ENCODE measurements at regions not wholly inside any gene's neighbourhood (a gene's known extent, or its start where the extent isn't known, plus 50 kb on each side); places are given as distances from the start of the nearest gene placed in this dataset.

DNA sequence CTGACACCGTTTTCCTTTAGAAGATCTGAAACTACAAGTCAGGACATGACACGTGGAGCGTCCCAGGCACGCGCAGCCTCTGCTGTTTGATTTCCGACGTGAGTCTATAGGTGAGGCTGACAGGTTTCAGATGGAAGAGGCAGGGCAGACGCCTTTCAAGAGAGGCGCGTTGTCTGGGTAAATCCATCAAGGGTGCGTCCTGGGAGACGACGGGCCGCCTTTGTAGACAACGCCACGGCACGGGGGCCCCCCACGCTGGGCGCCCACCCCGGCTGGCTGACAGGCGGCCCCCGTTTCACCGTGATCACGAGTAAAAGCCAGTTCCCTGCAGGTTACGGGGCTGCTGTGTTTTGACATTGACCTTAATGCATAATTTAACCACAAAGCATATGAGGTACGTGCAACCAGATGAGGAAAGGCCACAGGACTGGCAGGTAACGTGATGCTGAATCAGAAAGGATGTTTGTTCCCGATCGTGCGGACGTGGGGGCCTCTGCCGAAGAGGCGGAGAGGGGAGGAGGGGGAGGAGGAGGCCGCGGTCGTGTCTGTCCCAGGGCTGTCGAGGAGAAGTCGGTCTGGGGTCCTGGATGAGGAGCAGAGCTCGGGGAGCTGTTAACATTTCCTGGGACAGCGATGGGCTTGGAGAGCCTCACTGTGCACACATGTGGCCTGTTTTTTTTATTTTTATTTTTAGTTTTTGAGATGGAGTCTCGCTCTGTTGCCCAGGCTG, 51.1 kb upstream of the PPP2R3B start:
- H3K36me3 ChIP-seq (ENCODE audit: control insufficient read depth in 2 of 2, extremely low read depth in 1 of 2, insufficient read depth in 1 of 2, low read length in 1 of 2): no peaks in the 10 kb centered on the region
- H3K4me3 ChIP-seq (ENCODE audit: control insufficient read depth in 1 of 2, extremely low read depth in 1 of 2, low read length in 1 of 2): no peak overlapping the region
- H3K4me3 Mint-ChIP-seq: peak overlapping the region in 1 of 3 donors; percentile 57
- no peaks in the 10 kb centered on the region for H3K9me3 ChIP-seq
- no peak overlapping the region for H3K27ac Mint-ChIP-seq
- H3K27me3 ChIP-seq (replicated peaks in 1 of 2; ENCODE audit: control insufficient read depth in 2 of 2, extremely low read depth in 1 of 2, insufficient read depth in 2 of 2, low read length in 1 of 2): peaks cover 0 to 8% of the 10 kb centered on the region in 2 experiments
- 67% methylated on average over 38 of the region's 41 CpGs for WGBS (ENCODE audit: insufficient coverage)
- CTCF ChIA-PET: no interaction called here
- DNase-seq (no peak), ATAC-seq (replicated peaks in 1 of 4) (peak in 2 of 4 experiments; percentile 23 to 38)
- no peaks in the 10 kb centered on the region for H3K36me3 Mint-ChIP-seq
- POLR2A ChIA-PET: no interaction called here
- no peaks in the 10 kb centered on the region for H3K27me3 Mint-ChIP-seq
- no peaks in the 10 kb centered on the region for H3K4me1 ChIP-seq (ENCODE audit: control insufficient read depth in 1 of 2, extremely low read depth in 1 of 2, insufficient read depth in 2 of 2, low read length in 2 of 2)
- H3K27ac ChIP-seq (ENCODE audit: low read length): no peak overlapping the region
- H3K4me1 Mint-ChIP-seq: peaks cover 0 to 15% (median 9%) of the 10 kb centered on the region in 3 donors
- peaks cover 0 to 19% (median 3%) of the 10 kb centered on the region in 3 donors for H3K9me3 Mint-ChIP-seq

DNA sequence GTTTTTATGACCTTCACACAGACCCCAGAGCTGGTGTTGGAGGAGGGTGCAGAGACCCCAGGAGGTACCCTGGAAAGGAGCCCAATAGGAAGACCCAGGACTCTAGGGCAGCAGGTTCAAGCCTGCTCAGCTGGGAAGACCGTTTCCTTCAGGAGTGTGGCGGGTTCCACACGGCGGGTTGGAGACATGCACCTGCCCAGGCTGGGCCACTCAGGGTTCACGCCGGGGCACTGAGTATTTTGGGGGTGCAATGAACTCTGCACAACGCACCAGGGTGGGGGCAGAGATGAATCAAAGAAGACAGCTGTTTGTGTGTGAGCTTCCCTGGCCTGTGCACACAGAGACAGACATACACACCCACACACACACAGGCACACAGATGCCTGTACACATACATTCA, 52.5 kb upstream of the PPP2R3B start:
- H3K27ac ChIP-seq (ENCODE audit: low read length): no peak overlapping the region

DNA sequence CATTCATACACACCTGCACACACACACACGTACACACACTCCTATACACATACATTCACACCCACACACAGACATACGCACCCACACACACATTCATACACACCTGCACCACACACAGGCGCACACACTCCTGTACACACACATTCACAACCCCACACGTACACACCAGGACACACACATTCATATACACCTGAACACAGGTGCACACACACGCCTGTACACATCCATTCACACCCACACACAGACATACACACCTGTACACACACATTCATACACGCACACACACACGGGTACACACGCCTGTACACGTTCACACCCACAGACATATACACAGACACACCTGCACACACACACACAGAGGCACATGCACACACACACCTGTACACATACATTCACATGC, 53.0 kb upstream of the PPP2R3B start:
- Mint-ChIP-seq H3K27ac (no peak overlapping the region), H3K4me1 (peaks cover 0 to 15% (median 9%) of the 10 kb centered on the region in 3 donors), H3K9me3 (peaks cover 0 to 19% (median 3%) of the 10 kb centered on the region in 3 donors), H3K27me3 (no peaks in the 10 kb centered on the region), H3K4me3 (no peak overlapping the region), H3K36me3 (no peaks in the 10 kb centered on the region)
- no peaks in the 10 kb centered on the region for H3K4me1 ChIP-seq (ENCODE audit: control insufficient read depth in 1 of 2, extremely low read depth in 1 of 2, insufficient read depth in 2 of 2, low read length in 2 of 2)
- ChIA-PET POLR2A (no interaction called here), CTCF (no interaction called here)
- no peak overlapping the region for H3K27ac ChIP-seq (ENCODE audit: low read length)
- 95% methylated on average over 8 of the region's 9 CpGs for WGBS (ENCODE audit: insufficient coverage)
- H3K4me3 ChIP-seq (ENCODE audit: control insufficient read depth in 1 of 2, extremely low read depth in 1 of 2, low read length in 1 of 2): no peak overlapping the region
- no peaks in the 10 kb centered on the region for H3K36me3 ChIP-seq (ENCODE audit: control insufficient read depth in 2 of 2, extremely low read depth in 1 of 2, insufficient read depth in 1 of 2, low read length in 1 of 2)
- H3K27me3 ChIP-seq (replicated peaks in 1 of 2; ENCODE audit: control insufficient read depth in 2 of 2, extremely low read depth in 1 of 2, insufficient read depth in 2 of 2, low read length in 1 of 2): peaks cover 0 to 2% of the 10 kb centered on the region in 2 experiments
- ATAC-seq (replicated peaks in 1 of 4) (no peak), DNase-seq (no peak)
- H3K9me3 ChIP-seq: no peaks in the 10 kb centered on the region

More for the DNA sequence above, 52.5 kb upstream of the PPP2R3B start:
- no peaks in the 10 kb centered on the region for H3K9me3 ChIP-seq
- Mint-ChIP-seq H3K27ac (no peak overlapping the region), H3K27me3 (no peaks in the 10 kb centered on the region), H3K4me1 (peaks cover 0 to 15% (median 9%) of the 10 kb centered on the region in 3 donors), H3K36me3 (no peaks in the 10 kb centered on the region), H3K4me3 (no peak overlapping the region), H3K9me3 (peaks cover 0 to 19% (median 3%) of the 10 kb centered on the region in 3 donors)
- H3K4me3 ChIP-seq (ENCODE audit: control insufficient read depth in 1 of 2, extremely low read depth in 1 of 2, low read length in 1 of 2): no peak overlapping the region
- ATAC-seq (replicated peaks in 1 of 4) (no peak), DNase-seq (no peak)
- no peaks in the 10 kb centered on the region for H3K36me3 ChIP-seq (ENCODE audit: control insufficient read depth in 2 of 2, extremely low read depth in 1 of 2, insufficient read depth in 1 of 2, low read length in 1 of 2)
- peaks cover 0 to 2% of the 10 kb centered on the region in 2 experiments for H3K27me3 ChIP-seq (replicated peaks in 1 of 2; ENCODE audit: control insufficient read depth in 2 of 2, extremely low read depth in 1 of 2, insufficient read depth in 2 of 2, low read length in 1 of 2)
- POLR2A ChIA-PET: no interaction called here
- H3K4me1 ChIP-seq (ENCODE audit: control insufficient read depth in 1 of 2, extremely low read depth in 1 of 2, insufficient read depth in 2 of 2, low read length in 2 of 2): no peaks in the 10 kb centered on the region
- 94% methylated on average over 3 of the region's 7 CpGs for WGBS (ENCODE audit: insufficient coverage)
- CTCF ChIA-PET: no interaction called here

DNA sequence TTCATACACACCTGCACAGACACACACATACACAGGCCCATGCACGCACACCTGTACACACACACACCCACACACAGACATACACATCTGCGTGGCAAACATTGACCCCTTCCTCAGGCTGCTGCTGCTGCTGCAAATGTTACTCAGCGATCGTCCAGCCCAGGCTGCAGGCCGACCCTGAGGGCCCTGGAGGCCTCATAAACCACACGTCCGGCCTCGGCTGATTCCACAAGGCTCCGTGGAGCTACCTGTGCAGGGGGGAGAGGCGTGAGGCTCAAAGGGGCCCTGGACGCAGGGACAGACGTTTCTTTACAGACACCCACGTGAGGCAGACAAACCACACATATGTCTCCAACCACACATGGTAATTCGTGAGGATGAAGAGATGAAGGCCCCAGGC, 53.9 kb upstream of the PPP2R3B start:
- Histone ChIP-seq H3K27ac (ENCODE audit: low read length) (no peak overlapping the region), H3K4me3 (ENCODE audit: control insufficient read depth in 1 of 2, extremely low read depth in 1 of 2, low read length in 1 of 2) (no peak overlapping the region), H3K4me1 (ENCODE audit: control insufficient read depth in 1 of 2, extremely low read depth in 1 of 2, insufficient read depth in 2 of 2, low read length in 2 of 2) (no peaks in the 10 kb centered on the region), H3K36me3 (ENCODE audit: control insufficient read depth in 2 of 2, extremely low read depth in 1 of 2, insufficient read depth in 1 of 2, low read length in 1 of 2) (no peaks in the 10 kb centered on the region), H3K27me3 (replicated peaks in 1 of 2; ENCODE audit: control insufficient read depth in 2 of 2, extremely low read depth in 1 of 2, insufficient read depth in 2 of 2, low read length in 1 of 2) (peaks cover 0 to 2% of the 10 kb centered on the region in 2 experiments), H3K9me3 (no peaks in the 10 kb centered on the region)
- WGBS (ENCODE audit: insufficient coverage): 93% methylated on average over 10 of the region's 14 CpGs
- POLR2A ChIA-PET: no interaction called here
- ATAC-seq (replicated peaks in 1 of 4) (no peak), DNase-seq (no peak)
- Mint-ChIP-seq H3K36me3 (no peaks in the 10 kb centered on the region), H3K27ac (no peak overlapping the region), H3K27me3 (no peaks in the 10 kb centered on the region), H3K4me1 (peaks cover 0 to 15% (median 9%) of the 10 kb centered on the region in 3 donors), H3K9me3 (peaks cover 0 to 19% (median 3%) of the 10 kb centered on the region in 3 donors), H3K4me3 (no peak overlapping the region)
- CTCF ChIA-PET: no interaction called here

DNA sequence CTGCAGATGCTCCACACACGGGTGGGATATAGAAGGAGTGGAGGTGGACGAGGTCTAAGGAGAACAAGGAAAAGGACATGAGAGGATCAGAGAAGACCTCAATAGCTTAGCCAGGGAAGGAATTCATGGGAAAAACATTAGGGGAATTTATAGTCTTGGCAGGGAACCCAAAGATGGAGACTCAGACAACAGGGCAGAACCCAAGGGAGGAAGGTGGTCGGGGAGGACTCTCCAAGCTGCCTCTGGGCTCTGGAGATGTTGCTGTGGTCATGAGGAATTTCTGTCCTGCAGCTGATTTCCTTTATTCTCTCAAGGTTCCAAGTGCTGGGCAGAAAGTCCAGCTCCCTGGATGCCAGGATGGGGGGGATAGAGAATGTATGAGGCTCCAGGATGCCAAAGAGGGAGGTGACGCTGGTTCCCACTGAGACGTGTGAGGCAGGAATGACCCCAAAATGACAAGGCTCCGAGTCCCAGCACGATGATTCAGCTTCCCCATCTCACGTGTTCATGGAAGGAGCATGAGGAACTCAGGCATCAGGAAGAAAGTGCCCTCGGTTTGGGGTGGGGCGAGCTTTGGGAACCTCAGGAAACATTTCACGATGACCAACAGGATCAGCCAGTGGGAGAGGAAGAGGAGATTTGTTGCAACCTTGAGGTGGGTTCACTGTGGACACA, 57.0 kb upstream of the PPP2R3B start:
- no peak for ATAC-seq (replicated peaks in 1 of 4)
- 66% methylated on average over 9 of the region's 11 CpGs for WGBS (ENCODE audit: insufficient coverage)
- ChIA-PET CTCF (no interaction called here), POLR2A (no interaction called here)
- no peaks in the 10 kb centered on the region for H3K27me3 Mint-ChIP-seq
- H3K9me3 ChIP-seq: no peaks in the 10 kb centered on the region
- DNase-seq: no peak
- no peaks in the 10 kb centered on the region for H3K36me3 ChIP-seq (ENCODE audit: control insufficient read depth in 2 of 2, extremely low read depth in 1 of 2, insufficient read depth in 1 of 2, low read length in 1 of 2)
- no peaks in the 10 kb centered on the region for H3K4me1 Mint-ChIP-seq
- peaks cover 0 to 12% (median 0%) of the 10 kb centered on the region in 3 donors for H3K9me3 Mint-ChIP-seq
- no peak overlapping the region for H3K4me3 Mint-ChIP-seq
- no peak overlapping the region for H3K4me3 ChIP-seq (ENCODE audit: control insufficient read depth in 1 of 2, extremely low read depth in 1 of 2, low read length in 1 of 2)
- H3K27me3 ChIP-seq (replicated peaks in 1 of 2; ENCODE audit: control insufficient read depth in 2 of 2, extremely low read depth in 1 of 2, insufficient read depth in 2 of 2, low read length in 1 of 2): peaks cover 0 to under 1% of the 10 kb centered on the region in 2 experiments
- H3K27ac ChIP-seq (ENCODE audit: low read length): no peak overlapping the region
- no peaks in the 10 kb centered on the region for H3K36me3 Mint-ChIP-seq
- no peaks in the 10 kb centered on the region for H3K4me1 ChIP-seq (ENCODE audit: control insufficient read depth in 1 of 2, extremely low read depth in 1 of 2, insufficient read depth in 2 of 2, low read length in 2 of 2)
- H3K27ac Mint-ChIP-seq: no peak overlapping the region

DNA sequence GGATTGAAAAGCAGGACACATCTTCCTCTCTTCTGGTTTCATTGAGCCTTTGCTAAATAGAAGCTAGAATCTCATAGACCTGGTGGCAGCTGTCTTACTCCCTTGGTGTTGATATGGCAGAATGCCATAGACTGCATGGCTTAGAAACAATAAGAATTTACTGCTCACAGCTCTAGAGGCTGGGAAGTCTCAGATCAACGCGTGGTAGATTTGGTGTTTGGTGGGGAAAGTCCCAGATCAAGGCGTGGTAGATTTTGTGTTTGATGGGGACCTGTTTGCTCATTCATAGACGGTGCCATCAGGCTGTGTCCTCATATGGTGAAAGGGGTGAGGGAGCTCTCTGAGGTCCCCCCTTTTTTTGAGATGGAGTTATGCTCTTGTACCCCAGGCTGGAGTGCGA, 57.6 kb upstream of the PPP2R3B start:
- H3K36me3 ChIP-seq (ENCODE audit: control insufficient read depth in 2 of 2, extremely low read depth in 1 of 2, insufficient read depth in 1 of 2, low read length in 1 of 2): no peaks in the 10 kb centered on the region
- ATAC-seq (replicated peaks in 1 of 4) (no peak), DNase-seq (no peak)
- no peak overlapping the region for H3K4me3 ChIP-seq (ENCODE audit: control insufficient read depth in 1 of 2, extremely low read depth in 1 of 2, low read length in 1 of 2)
- no peak overlapping the region for H3K4me3 Mint-ChIP-seq
- ChIA-PET CTCF (no interaction called here), POLR2A (no interaction called here)
- H3K4me1 Mint-ChIP-seq: no peaks in the 10 kb centered on the region
- no peaks in the 10 kb centered on the region for H3K36me3 Mint-ChIP-seq
- 31% methylated on average over 4 of the region's 5 CpGs for WGBS (ENCODE audit: insufficient coverage)
- peaks cover 0 to 3% of the 10 kb centered on the region in 2 donors for H3K27me3 Mint-ChIP-seq
- H3K9me3 Mint-ChIP-seq: peaks cover 0 to 12% (median 0%) of the 10 kb centered on the region in 3 donors
- H3K27ac Mint-ChIP-seq: no peak overlapping the region
- H3K9me3 ChIP-seq: no peaks in the 10 kb centered on the region
- H3K4me1 ChIP-seq (ENCODE audit: control insufficient read depth in 1 of 2, extremely low read depth in 1 of 2, insufficient read depth in 2 of 2, low read length in 2 of 2): no peaks in the 10 kb centered on the region
- H3K27me3 ChIP-seq (replicated peaks in 1 of 2; ENCODE audit: control insufficient read depth in 2 of 2, extremely low read depth in 1 of 2, insufficient read depth in 2 of 2, low read length in 1 of 2): no peaks in the 10 kb centered on the region
- no peak overlapping the region for H3K27ac ChIP-seq (ENCODE audit: low read length)

All from T-cell (primary cell).